Fibroblast of skin of back (primary cell): ENCODE measurements at regions not wholly inside any gene's neighbourhood (a gene's known extent, or its start where the extent isn't known, plus 50 kb on each side); places are given as distances from the start of the nearest gene placed in this dataset.

Experiments
- DNase-seq: peaks from one replicate; pipeline ENCODE4 v3.0.0-alpha.2; 2013

DNA sequence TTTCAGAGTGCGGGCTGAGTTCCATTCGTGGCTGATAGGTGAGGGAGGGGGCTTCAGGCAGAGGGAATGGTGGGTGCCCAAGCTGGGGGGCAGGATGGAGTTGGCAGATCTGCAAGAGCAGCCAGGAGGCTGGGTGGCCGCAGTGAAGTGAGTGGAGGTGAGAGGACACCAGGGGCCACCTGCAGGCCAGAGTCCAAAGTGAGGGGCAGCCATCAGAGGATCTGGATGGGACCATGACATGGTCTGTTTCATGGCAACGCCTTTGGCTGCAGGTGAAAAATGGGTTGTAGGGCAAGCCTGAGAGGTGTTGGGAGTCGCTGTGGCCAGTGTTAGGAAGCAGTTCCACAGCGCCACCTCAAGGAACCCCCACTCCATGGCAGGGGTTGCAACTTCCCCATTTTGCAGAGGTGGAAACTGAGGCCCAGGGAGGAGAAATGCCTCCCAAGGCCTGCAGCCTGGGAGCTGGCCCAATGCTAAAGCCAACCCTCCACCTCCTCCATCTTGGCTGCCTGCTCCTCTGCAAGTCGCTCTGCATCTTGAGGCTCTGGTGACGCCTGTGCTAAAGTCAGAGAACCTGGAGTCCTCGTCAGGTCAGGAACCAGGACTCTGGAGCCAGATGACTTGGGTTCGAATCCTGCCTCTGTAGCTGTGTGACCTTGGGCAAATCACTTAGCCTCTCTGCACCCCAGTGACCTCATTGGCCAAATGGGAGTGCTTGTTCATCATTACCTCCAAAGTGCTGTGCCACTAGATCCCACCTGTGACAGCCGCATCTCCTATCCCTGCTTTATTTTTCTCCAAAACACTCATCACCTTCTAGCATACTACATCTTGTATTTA is 153.8 kb downstream of the CEBPB start:
- DNase-seq = no peak

DNA sequence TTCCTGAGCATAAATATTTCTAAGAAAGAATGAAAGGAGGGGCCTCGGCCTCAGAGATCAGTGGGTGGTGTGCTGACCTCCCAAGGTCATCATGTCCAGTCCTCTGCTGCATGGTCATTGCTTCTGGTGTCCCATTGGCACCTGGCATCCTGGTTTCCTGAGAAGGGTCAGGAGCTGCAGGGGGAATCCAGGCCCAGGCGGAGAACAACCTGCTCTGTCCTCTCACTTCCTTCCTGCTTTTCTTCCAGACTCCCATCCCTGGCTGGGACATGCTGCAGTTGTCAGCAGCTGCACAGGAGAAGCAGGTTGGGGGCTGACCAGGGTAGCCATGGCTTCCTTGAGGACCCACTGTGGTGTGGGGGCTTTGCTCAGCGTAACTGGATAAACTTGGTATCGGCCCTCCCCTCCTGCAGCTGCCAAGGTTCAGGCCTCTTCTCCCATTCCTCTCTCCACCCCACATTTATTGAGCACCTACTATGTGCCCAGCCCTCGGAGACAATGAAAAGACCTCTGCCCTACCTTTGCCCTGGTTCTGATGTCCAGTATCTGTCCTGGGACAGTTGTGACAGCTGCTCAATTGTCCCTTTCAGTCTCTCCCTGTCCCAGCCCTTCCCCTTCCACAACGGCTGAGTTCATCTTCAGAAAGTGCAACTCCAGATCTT is 155.2 kb downstream of the CEBPB start:
- DNase-seq = no peak

DNA sequence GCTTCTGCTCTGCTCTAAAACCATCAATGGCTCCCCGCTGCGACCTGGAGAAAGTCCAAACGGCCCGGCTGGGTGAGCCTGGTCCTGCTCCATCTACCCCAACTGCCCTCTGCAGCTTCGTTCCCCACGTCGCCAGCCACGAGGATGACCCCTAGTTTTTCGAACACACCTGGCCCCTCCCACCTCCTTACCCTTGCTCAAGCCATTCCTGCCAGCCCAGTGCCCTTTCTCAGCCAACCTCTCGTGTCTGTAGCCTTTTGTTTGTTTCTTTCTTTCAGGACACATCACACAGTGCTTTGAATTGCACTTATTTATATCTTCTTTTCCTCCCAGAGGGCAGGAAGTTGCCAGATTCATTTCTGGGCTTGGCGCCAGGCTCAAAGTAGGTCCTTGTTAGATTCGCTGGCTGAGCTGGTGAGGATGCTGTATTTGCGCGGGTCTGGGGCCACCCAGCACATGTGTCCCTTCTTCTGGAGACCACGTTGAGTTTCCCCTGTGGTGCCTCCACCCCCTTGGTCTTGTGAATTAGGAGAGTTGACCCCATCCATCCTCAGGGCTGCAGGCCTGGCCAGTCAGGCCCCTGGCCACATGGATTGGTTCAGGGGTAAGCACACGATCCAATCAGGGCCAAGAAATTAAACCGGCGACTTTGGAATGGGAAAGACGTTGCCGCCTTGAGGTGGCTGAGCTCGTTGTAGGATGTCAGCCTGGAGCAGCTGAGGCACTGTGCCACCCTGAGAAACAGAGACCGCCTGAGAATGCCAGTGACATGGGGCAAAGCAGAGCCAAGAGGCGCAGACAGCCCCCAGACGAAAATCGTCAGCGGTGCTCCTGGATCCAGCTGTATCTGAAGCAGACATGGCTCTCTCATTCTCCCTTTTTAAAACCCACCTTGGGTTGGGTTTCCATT is 156.0 kb downstream of the CEBPB start:
- peak; percentile 86 for DNase-seq

DNA sequence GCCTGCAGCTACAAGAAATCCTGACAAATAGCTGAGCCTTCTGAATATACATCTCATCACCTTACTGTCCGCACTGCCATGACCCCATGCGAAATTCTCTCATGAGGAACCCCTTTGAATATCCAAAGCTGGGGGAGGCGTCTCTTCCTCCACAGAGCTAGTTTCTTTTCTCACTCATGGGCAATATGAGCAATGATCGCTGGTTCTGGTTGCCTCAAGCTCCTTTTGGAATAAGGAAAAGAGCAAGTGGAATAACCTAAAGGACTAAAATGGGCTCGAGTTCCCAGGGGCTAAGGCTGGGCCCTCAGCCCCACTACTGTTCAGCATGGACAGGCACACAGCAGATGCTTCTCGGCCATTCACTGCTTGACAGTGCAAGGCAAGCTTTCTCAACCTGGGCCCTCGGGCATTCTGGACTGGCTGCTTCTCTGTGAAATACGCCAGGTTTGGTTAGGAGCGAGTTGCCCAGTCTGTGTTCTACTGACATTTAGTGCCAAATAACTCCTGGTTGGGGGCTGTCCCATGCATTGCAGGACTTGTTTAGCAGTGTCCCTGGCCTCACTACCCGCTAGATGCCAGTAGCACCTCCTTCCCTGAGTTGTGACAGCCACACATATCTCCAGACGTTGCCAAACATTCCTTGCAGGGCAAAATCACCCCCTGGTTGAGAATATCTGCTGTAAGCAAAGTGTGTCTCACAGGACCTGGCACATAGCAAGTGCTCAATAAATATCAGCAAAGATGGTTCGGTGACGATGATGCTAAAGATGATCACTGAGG is 156.8 kb downstream of the CEBPB start:
- no peak for DNase-seq

DNA sequence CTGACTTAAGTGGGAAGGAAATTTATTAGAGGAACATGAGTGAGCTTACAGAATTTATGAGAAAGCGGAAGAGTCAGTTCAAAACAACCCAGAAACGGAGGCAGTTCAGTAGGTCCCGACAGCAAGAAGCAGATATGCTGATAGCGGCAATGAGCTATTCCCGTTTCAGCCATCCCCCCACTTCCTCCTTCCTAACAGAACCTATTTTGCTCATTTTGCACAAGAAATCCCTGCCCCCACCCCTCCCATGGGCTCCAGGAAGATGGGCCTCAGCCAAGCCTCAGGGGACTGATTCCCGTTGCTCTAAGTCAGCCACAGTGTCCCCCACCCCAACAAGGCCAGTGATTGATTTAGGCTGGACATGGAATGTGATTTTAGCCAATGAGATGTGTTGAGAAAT is 157.5 kb downstream of the CEBPB start:
- no peak for DNase-seq

DNA sequence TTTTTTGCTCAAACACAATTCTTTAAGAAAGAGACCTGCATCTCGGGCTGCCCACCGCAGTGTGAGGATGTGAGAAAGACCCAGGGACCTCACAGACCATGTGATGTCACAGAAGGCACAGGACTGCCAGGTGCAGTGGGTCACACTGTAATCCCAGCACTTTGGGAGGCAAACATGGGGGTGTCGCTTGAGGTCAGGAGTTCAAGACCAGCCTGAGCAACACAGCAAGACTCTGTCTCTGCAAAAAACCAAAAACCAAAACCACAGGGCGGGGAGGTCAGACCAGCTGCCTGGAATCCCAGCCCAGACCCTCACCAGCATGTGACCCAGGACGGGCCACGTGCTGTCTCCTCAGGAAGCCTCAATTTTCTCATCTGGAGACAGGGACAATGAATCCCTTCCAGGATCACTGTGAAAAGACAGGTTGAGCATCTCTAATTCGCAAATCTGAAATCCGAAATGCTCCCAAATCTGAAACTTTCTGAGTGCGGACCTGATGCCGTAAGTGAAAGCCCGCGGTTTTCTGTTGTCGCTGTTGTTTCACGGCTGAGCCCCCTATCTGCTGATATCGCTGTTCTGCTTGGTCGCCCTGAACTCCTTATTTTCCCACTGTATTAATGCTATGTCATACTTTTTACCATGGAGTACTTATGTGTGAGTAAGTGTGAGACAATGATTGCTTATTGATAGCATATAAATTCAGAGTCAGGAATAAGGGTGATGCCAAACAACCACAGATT is 159.5 kb upstream of the PTPN1 start:
- DNase-seq = no peak

DNA sequence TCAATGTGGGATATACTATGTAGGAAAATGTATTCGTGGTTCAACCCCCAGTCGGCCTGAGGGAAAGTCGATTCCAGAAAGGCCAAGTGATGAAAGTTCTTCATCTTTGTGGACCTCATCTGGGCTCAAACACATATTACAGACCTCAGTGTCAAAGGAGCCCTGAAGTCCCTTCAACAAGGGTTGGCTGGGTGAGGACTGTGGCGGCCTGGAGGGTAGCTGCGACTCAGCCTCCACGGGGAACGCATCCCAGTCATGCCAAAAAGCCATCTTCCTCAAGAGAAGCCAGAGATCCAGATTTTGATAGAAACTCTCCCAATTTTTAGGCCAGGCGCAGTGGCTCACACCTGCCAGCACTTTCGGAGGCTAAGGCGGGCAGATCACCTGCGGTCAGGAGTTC is 158.6 kb upstream of the PTPN1 start:
- no peak for DNase-seq

DNA sequence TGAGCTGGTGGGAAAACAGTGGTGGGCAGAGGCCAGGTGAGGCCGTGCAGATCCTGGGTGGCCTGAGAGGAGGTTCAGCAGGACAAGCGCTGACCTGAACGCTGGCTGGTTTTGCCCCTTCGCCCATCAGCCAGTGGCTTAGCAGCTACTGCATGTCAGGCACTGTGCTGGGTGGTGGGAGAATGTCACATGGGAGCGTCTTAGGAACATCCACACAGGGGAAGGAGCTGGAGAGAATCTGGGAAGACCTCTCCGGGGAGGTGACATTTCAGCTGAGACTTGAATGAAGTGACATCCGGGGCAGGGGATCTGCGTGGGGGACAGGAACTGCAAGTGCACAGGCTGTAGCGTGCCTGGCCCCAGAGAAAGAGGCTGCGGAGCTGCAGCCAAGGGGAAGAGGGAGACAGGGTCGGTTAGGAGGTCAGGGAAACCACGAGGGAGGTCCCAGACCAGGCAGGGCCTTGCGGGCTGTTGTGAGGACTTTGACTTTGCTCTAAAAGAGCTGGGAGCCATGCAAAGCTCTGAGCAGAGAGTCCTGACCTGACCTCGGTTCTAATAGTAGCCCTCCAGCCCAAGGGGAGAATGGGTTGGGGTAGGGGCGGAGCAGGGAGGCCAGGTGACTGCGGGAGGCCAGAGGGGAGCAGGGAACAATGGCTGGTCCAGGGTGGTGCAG is 156.8 kb upstream of the PTPN1 start:
- no peak for DNase-seq

DNA sequence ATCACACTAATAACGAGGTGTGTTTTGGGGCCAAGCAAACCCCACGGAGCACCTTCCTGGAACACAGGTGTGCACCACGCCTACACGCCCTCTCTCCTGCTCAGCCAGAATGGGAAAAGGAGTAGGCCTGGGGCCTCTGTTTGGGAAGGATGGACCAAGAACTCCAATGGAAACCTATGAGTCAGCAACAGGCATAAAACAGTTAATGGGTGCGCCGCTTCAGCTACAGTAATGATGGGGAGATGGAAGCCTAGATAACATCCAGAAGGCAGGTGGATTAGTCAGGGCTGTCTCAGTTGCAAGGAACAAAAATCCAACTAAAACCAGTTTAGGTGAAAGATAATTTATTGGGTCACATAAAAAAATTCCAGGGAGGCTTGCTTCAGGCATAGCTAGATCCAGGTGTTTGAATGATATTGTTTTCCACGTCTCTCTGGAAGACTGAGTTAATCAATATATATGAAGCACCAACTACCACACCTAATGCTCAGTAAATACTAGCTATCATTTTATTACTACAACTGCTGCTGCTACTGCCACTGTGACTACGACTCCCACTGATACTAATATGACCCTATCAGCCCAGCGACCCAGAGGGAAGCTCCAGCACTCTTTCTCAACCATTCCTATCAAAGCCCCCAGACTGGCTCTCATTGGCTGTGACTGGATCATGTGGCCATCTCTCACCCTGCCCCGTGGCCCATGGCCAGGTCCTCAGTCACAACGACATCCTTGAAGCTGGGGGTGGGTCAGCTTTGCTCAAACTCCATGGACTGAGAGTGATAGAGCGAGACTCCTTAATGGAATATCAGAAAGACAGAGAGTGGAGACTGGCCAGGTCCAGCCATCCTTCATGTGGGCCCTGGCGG is 155.2 kb upstream of the PTPN1 start:
- DNase-seq = no peak

DNA sequence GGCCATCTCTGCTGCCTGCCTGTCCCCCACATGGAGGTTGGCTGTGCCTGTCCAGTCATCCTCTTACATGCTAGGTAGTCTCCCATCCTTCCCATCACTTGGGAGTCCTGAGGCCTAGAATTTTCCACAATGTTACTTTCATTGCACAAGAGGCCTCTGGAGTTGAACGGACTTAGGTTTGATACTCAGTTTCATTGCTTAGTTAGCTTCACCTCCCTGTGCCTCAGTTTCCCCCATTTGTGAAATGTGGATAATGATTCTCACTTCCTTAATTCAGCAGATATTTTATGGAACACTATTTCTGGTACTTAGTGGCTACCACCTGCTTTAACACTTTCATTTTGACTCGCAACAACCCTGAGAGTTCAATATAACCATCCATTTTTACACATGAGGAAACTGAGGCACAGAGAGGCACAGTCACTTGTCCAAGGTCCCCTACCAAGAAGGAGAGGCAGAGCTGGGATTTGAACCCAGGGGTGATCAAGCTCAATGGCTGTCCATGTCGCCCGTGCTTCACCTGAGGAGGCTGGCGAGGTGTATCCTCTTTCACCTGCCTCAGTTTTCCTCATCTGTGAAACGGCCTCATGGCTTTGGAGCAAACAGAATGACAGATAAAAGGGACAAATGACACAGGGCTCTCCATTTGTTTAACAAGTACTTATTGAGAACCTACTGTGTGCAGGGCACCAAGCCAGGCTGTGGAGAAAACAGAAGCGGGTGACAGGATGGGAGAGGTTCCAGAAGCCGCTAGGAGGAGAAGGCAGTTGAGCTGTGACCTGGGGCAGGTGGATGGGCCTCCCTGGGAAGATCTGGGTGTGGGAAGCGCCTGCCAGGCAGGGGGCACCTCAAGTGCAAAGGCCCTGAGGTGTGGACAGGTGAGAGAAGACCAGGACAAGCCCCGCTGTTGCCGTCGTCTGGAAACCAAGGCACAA is 154.3 kb upstream of the PTPN1 start:
- DNase-seq = no peak

DNA sequence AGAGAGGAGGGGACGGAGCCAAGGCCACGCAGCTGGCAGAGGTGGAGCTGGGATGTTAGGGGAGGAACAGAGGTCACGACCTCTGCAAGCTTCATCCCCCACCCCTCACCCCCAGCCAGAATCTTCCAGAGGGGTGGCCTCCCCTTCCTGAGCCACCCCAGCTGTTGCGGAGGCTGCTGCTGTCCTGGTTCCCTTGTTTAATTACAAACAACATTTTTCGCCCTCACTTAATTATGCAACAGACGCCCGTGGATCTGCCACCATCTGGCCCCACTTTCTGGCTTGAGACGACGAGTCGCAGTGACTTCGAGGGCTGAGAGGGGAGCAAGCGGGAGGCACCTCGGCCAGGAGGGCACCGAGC is 153.7 kb upstream of the PTPN1 start:
- DNase-seq = no peak

DNA sequence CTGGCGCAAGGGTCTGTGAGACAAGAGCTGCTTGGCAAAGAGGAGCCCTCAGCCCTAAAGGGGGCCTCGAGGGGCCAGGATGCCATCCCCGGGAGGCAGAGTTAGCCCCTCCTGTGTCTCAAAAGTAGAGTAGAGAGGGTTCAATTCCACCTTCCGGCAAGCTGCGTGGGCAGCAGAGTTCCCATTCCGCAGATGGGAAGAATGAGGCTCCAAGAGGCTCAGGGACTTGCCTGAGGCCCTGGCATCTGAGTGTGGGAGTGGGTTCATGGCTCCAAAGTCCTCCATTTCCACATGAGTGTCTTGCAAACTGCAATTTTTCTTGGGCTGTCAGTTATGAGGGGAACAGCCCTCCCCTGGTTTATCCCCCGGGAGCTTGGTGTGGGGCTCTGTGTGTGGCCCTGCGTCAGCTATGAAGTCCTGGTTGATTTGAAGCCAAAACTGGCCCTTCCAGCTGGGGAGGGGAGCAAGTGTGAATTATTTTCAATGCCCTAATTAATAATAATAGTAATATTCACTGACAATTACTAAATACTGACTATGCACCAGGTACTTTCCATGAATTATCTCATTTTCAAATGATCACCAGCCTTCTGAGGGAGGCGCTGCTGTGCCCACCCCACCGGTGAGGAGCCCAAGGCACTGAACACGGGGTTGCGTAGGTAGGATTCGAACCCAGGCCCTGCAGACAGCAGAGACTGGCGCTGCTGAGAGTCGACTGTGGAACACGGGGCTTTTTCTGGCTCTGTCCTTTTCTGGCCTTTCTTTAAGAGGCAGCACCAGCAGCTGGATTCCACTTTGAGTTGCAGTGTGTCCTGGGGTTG is 153.0 kb upstream of the PTPN1 start:
- no peak for DNase-seq

DNA sequence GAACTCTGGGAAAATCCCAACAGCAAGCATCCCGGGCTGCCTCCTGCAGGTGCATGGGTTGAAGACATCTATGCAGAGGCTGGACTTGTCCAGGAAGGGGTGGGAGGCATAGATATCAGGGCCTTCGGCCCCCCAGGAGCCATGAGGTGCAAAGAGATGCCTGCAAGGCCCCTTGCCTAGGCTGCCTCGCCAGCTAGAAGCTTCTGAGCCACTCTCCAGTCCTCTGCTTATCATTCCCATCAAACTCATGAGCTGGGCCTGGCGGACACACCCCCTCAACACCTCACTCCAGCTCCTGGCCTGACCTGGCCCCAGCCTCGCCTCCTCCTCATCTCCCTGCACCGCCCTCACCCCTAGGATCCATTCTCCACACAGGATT is 152.4 kb upstream of the PTPN1 start:
- no peak for DNase-seq

DNA sequence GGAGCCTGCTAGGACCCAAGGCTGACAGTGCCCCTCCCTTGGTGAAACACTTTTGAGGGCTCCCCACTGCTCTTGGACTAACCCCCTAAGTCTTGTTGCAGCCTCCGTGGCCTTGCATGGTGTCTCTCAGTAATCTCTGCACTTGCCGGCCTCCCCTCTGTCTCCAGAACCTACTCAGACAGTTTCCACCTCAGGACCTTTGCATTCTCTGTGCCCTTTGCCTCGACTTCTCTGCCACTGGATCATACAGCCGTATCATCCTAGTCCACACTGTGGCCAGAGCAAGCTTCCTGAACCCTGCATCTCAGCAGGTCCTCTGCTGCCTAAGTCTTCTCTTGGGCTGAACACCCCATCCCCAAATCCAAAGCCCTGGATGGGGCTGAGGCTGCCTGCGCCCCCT is 152.0 kb upstream of the PTPN1 start:
- DNase-seq = no peak

DNA sequence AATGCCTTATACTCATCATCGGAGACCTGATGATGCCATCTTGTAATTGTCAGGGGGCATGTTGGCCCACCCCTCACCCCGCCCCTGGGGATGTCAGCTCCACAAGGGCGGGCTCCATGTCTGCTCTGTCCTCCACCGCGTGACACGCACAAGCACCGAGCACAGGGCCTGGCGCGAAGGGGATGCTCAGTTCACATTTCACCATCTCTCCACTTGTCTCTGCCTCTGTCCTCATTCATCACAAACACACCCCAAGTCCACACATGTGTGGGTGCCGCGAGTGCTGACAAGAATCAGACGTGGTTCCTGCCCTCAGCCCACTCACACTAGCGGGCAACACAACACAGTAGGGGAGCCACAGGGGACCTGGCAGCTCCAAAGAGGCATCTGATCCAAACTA is 151.2 kb upstream of the PTPN1 start:
- no peak for DNase-seq

DNA sequence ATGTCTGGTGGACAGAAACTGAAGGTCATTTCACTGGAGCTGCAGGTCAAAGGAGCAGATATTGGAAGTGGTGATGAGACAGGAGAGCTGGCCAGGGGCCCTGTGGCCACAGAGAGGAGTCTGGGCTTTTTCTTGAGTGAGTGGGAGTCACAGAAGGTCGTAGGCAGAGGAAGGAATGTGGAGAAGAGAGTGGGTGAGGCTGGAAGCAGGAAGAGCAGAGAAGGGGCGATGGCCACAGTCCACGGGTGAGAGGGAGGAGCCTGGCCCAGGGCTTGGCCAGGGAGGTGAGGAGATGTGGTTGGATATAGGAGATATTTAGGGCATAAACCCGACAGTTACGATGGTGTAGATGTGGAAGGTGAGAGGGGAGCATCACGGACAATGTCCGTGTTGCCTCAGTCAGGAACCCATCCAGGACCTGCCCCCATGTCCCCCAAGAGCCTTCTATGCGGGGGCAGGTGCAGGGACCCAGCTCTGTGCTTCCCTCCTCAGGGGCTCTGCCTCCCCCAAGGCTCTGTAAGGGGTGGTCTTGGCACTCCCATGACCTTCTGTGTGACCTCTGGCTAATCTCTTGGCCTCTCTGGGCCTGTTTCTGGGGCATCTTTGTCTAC is 150.5 kb upstream of the PTPN1 start:
- DNase-seq = no peak

DNA sequence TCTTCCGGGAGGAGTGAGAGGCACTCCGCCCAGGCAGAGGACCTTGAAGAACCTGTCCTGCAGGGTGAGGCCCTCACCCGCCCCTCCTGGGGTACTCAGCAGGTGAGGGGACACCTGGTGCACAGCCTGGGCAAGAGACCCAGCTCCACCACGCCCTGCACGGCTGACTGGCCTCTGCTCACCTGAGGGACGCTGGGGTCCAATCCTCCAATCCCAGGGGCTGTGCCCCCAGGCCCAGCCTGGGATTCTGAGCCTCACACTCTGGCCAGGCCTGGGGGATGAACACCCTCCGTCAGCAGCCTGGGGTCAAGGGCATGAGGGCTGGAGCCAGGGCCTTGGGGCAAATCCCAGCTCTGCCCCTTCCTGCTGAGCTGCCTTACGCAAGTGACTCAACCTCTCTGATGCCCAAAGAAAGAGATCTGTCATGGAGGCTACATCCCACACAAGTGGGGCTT is 149.9 kb upstream of the PTPN1 start:
- DNase-seq = no peak

DNA sequence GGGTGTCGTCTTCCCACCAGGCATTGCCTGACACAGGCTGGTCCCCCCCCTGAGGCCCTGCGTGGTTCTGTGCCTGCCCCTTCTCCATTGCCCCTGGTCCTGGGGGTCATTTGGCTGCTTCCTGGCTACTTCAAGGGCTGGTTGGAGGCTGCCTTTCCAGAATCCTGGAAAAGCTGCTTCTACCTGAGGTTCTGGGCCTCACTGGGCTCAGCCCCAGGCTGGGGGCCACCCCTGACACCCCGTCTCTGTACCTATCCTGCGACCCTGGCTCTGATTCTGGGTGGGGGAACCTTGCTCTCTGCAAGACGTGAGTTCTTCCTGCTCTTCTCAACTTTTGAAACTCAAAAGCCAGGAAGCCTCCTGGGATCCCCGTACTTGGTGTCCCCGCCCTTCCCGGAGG is 149.3 kb upstream of the PTPN1 start:
- DNase-seq = no peak
